ENCODE measurements at regions not wholly inside any gene's neighbourhood (a gene's known extent, or its start where the extent isn't known, plus 50 kb on each side); places are given as distances from the start of the nearest gene placed in this dataset.

GRCh38 chr14:106635569-106635968, 1109.2 kb downstream of the TMEM121 start:
- TF ChIP-seq, protein P1, sequence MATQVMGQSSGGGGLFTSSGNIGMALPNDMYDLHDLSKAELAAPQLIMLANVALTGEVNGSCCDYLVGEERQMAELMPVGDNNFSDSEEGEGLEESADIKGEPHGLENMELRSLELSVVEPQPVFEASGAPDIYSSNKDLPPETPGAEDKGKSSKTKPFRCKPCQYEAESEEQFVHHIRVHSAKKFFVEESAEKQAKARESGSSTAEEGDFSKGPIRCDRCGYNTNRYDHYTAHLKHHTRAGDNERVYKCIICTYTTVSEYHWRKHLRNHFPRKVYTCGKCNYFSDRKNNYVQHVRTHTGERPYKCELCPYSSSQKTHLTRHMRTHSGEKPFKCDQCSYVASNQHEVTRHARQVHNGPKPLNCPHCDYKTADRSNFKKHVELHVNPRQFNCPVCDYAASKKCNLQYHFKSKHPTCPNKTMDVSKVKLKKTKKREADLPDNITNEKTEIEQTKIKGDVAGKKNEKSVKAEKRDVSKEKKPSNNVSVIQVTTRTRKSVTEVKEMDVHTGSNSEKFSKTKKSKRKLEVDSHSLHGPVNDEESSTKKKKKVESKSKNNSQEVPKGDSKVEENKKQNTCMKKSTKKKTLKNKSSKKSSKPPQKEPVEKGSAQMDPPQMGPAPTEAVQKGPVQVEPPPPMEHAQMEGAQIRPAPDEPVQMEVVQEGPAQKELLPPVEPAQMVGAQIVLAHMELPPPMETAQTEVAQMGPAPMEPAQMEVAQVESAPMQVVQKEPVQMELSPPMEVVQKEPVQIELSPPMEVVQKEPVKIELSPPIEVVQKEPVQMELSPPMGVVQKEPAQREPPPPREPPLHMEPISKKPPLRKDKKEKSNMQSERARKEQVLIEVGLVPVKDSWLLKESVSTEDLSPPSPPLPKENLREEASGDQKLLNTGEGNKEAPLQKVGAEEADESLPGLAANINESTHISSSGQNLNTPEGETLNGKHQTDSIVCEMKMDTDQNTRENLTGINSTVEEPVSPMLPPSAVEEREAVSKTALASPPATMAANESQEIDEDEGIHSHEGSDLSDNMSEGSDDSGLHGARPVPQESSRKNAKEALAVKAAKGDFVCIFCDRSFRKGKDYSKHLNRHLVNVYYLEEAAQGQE (IDR thresholded peaks at IDR 0.05; ENCODE audit: insufficient replicate concordance, low read depth), result no peak
- TF ChIP-seq CTCF (IDR thresholded peaks at IDR 0.05; ENCODE audit: insufficient read depth, low read length), result no peak
